Coronary artery (tissue), 2 donors: ENCODE measurements at regions not wholly inside any gene's neighbourhood (a gene's known extent, or its start where the extent isn't known, plus 50 kb on each side); places are given as distances from the start of the nearest gene placed in this dataset.
"Not testable (repeated sequence)": the region's sequence is repeated elsewhere in the genome, so short reads cannot be mapped to it uniquely, and the experiment has no call there.

Source experiments
- DNase-seq: peaks from one replicate; pipeline ENCODE4 v3.0.0-alpha.2; 2017; ENCODE audit warnings: low spot score
- H3K27ac ChIP-seq, 2 donors: fragments of 200-600 bp; sonication (generic); one replicate each; pipeline ENCODE4 v1.5.1; 2016 to 2019
- H3K4me3 ChIP-seq: fragments of 200-600 bp; sonication (generic); 2 replicates; pipeline ENCODE4 v1.5.1; 2016; ENCODE audit warnings: mild to moderate bottlenecking, moderate library complexity
- TF ChIP-seq, protein P1 (sequence below): fragments of 200-600 bp; sonication (generic); IDR thresholded peaks from one replicate; pipeline ENCODE4 v1.5.1; 2019; ENCODE audit warnings: antibody characterized with exemption

GRCh38 chr2:88942798-88943197 lies 251.3 kb downstream of the RPIA start:
- Histone ChIP-seq H3K4me3 (no peak overlapping the region), H3K27ac (no peak overlapping the region)
- TF ChIP-seq, protein P1, sequence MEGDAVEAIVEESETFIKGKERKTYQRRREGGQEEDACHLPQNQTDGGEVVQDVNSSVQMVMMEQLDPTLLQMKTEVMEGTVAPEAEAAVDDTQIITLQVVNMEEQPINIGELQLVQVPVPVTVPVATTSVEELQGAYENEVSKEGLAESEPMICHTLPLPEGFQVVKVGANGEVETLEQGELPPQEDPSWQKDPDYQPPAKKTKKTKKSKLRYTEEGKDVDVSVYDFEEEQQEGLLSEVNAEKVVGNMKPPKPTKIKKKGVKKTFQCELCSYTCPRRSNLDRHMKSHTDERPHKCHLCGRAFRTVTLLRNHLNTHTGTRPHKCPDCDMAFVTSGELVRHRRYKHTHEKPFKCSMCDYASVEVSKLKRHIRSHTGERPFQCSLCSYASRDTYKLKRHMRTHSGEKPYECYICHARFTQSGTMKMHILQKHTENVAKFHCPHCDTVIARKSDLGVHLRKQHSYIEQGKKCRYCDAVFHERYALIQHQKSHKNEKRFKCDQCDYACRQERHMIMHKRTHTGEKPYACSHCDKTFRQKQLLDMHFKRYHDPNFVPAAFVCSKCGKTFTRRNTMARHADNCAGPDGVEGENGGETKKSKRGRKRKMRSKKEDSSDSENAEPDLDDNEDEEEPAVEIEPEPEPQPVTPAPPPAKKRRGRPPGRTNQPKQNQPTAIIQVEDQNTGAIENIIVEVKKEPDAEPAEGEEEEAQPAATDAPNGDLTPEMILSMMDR, result no peak
- DNase-seq, result no peak

DNA sequence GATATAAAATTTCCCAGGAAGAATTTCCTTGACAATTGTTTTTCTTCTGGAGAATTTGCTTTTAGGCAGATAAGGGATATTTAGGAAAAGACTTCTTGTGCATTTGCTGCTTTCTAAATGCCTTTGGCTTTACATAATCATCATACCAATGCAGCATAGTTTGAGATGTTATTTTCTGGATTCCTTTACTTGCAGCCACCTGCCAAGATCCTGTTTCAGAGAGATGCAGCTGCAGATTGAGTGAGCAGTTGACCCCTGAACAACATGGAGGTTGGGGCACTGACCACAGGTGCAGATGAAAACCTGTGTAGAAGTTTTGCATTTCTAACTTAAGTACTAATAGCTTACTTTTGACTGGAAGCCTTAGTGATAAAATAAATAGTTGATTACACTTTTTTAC lies 257.9 kb downstream of the RPIA start:
- H3K27ac ChIP-seq, result no peak overlapping the region
- no peak overlapping the region for H3K4me3 ChIP-seq
- DNase-seq, result no peak
- TF ChIP-seq, protein P1, result no peak

- Histone ChIP-seq H3K4me3 (no peak overlapping the region), H3K27ac (no peak overlapping the region)
- DNase-seq, result no peak
- TF ChIP-seq, protein P1, result no peak
Measured at GRCh38 chr2:88950010-88950409, 258.5 kb downstream of the RPIA start.

GRCh38 chr2:88955607-88956006 lies 264.1 kb downstream of the RPIA start:
- TF ChIP-seq, protein P1, result no peak
- DNase-seq, result no peak
- Histone ChIP-seq H3K27ac (no peak overlapping the region), H3K4me3 (no peak overlapping the region)

- no peak for DNase-seq
- TF ChIP-seq, protein P1, result no peak
- no peak overlapping the region for H3K4me3 ChIP-seq
- H3K27ac ChIP-seq, result no peak overlapping the region
Measured at GRCh38 chr2:88959480-88960204, 268.2 kb downstream of the RPIA start.

- not testable (repeated sequence) for H3K27ac ChIP-seq, H3K4me3 ChIP-seq, DNase-seq
Measured at GRCh38 chr2:88961323-88961722, 269.9 kb downstream of the RPIA start.

GRCh38 chr2:88967844-88968243 lies 276.4 kb downstream of the RPIA start:
- Histone ChIP-seq H3K27ac (no peak overlapping the region), H3K4me3 (no peak overlapping the region)
- TF ChIP-seq, protein P1, result no peak
- DNase-seq, result no peak

- DNase-seq, H3K4me3 ChIP-seq: not testable (repeated sequence)
Measured at GRCh38 chr2:88978011-88978410, 286.5 kb downstream of the RPIA start.

GRCh38 chr2:88978446-88978845 lies 287.0 kb downstream of the RPIA start:
- not testable (repeated sequence) for DNase-seq, H3K27ac ChIP-seq, H3K4me3 ChIP-seq

More at GRCh38 chr2:88978011-88978410, 286.5 kb downstream of the RPIA start:
- not testable (repeated sequence) for H3K27ac ChIP-seq

DNA sequence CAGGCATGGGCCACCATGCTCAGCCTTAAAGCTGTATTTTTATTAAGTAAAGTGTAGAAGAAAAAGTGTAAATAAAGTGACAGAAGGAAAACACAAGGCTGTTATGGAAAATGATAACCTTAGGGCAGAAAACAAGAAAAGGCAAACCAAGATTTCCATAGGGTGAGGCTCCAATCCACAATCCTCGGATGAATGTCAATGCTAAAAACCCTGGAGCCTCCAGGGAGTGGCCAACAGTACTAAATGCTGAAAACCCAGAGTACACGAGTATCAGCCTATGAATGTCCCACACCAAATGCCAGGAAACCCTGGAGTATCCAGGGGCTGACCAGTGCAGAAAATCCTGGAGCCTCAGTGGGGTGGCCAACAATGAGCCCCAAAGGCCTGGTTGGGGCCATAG lies 292.6 kb downstream of the RPIA start:
- not testable (repeated sequence) for H3K4me3 ChIP-seq, DNase-seq, H3K27ac ChIP-seq

GRCh38 chr2:88986721-88987330 lies 295.4 kb downstream of the RPIA start:
- not testable (repeated sequence) for DNase-seq, H3K4me3 ChIP-seq

DNA sequence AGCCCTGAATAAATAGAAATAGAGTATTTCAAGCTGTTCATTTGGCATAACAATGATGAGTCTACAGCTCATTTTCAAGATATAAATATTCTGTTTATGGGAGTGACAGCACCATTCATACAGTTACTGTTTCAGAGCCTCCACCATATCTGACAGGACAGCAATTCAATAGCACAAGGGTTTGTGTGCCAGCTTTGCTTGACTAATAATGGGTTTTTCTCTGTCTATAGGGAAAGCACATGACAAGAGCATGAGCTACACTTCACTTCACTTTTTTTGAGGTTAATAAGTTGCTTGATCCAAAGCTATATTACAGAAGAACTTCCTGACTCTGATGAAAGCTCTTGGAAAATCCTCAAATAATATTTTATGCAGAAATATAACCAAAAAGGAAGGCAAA lies 297.1 kb downstream of the RPIA start:
- H3K4me3 ChIP-seq, H3K27ac ChIP-seq, DNase-seq: not testable (repeated sequence)

More at GRCh38 chr2:88986721-88987330, 295.4 kb downstream of the RPIA start:
- not testable (repeated sequence) for H3K27ac ChIP-seq
